Calu3 (cell line): ENCODE measurements at regions not wholly inside any gene's neighbourhood (a gene's known extent, or its start where the extent isn't known, plus 50 kb on each side); places are given as distances from the start of the nearest gene placed in this dataset.

Source experiments
- BruUV-seq: library from RNA; stranded (reverse); fragments of 400-500 nt; replicated peaks from 2 replicates; lab custom pipeline; 2021; lab: Mats Ljungman, UMichigan
- CTCF ChIA-PET: fragments of 300-600 bp; sonication (Branson Sonifier 250); formaldehyde crosslinking; loops from one replicate; lab custom pipeline; 2022; ENCODE audit warnings: antibody characterized with exemption; lab: Charles Lee
- DNase-seq: peaks from one replicate; pipeline ENCODE4 v3.0.0; 2022
- H3K27ac Mint-ChIP-seq: one replicate; pipeline ENCODE4 v1.8.0; 2022; ENCODE audit warnings: mixed read lengths; ENCODE audit not compliant: unreplicated experiment
- H3K27me3 Mint-ChIP-seq: one replicate; pipeline ENCODE4 v1.8.0; 2022; ENCODE audit warnings: mixed read lengths; ENCODE audit not compliant: unreplicated experiment
- H3K36me3 Mint-ChIP-seq: one replicate; pipeline ENCODE4 v1.8.0; 2022; ENCODE audit warnings: mild to moderate bottlenecking, moderate library complexity, mixed read lengths; ENCODE audit not compliant: insufficient read depth, unreplicated experiment
- H3K4me1 Mint-ChIP-seq: one replicate; pipeline ENCODE4 v1.8.0; 2022; ENCODE audit warnings: mild to moderate bottlenecking, low read depth, mixed read lengths; ENCODE audit not compliant: unreplicated experiment
- H3K4me3 Mint-ChIP-seq: one replicate; pipeline ENCODE4 v1.8.0; 2022; ENCODE audit warnings: mild to moderate bottlenecking, low read depth, moderate library complexity, mixed read lengths; ENCODE audit not compliant: unreplicated experiment
- H3K9me3 Mint-ChIP-seq: one replicate; pipeline ENCODE4 v1.8.0; 2022; ENCODE audit warnings: low read depth, mixed read lengths; ENCODE audit not compliant: unreplicated experiment
- intact Hi-C: fragments of 100-400 bp; cut with micrococcal nuclease; formaldehyde crosslinking; loops from one replicate; pipeline ENCODE4 v1.10.0; 2022; ENCODE audit not compliant: unreplicated experiment
- TF ChIP-seq, protein P1 (sequence below): fragments of 200-600 bp; IDR thresholded peaks from one replicate; pipeline ENCODE4 v1.8.0; 2022; ENCODE audit warnings: antibody characterized with exemption; ENCODE audit not compliant: unreplicated experiment

- TF ChIP-seq, protein P1, sequence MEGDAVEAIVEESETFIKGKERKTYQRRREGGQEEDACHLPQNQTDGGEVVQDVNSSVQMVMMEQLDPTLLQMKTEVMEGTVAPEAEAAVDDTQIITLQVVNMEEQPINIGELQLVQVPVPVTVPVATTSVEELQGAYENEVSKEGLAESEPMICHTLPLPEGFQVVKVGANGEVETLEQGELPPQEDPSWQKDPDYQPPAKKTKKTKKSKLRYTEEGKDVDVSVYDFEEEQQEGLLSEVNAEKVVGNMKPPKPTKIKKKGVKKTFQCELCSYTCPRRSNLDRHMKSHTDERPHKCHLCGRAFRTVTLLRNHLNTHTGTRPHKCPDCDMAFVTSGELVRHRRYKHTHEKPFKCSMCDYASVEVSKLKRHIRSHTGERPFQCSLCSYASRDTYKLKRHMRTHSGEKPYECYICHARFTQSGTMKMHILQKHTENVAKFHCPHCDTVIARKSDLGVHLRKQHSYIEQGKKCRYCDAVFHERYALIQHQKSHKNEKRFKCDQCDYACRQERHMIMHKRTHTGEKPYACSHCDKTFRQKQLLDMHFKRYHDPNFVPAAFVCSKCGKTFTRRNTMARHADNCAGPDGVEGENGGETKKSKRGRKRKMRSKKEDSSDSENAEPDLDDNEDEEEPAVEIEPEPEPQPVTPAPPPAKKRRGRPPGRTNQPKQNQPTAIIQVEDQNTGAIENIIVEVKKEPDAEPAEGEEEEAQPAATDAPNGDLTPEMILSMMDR: no peak
- Mint-ChIP-seq H3K4me3 (no peak overlapping the region), H3K36me3 (no peaks in the 10 kb centered on the region), H3K27me3 (no peaks in the 10 kb centered on the region), H3K9me3 (peaks cover 2% of the 10 kb centered on the region), H3K4me1 (no peaks in the 10 kb centered on the region), H3K27ac (no peak overlapping the region)
- CTCF ChIA-PET: no interaction called here
- intact Hi-C loops: no loop called here
- DNase-seq: no peak
- BruUV-seq: no TSS peak
Measured at GRCh38 chr13:81283561-81283960, 942.6 kb upstream of the SPRY2 start.

- no peaks in the 10 kb centered on the region for H3K4me1 Mint-ChIP-seq
- no peaks in the 10 kb centered on the region for H3K36me3 Mint-ChIP-seq
- no TSS peak for BruUV-seq
- peaks cover 2% of the 10 kb centered on the region for H3K9me3 Mint-ChIP-seq
- TF ChIP-seq, protein P1: no peak
- H3K4me3 Mint-ChIP-seq: no peak overlapping the region
- intact Hi-C loops: no loop called here
- DNase-seq: no peak
- H3K27ac Mint-ChIP-seq: no peak overlapping the region
- CTCF ChIA-PET: no interaction called here
- no peaks in the 10 kb centered on the region for H3K27me3 Mint-ChIP-seq
Measured at GRCh38 chr13:81283062-81283461, 942.1 kb upstream of the SPRY2 start.

GRCh38 chr13:81275666-81276258 lies 934.8 kb upstream of the SPRY2 start:
- no peaks in the 10 kb centered on the region for H3K4me1 Mint-ChIP-seq
- peaks cover 2% of the 10 kb centered on the region for H3K9me3 Mint-ChIP-seq
- no peak for DNase-seq
- TF ChIP-seq, protein P1: no peak
- CTCF ChIA-PET: no interaction called here
- H3K4me3 Mint-ChIP-seq: no peak overlapping the region
- no peak overlapping the region for H3K27ac Mint-ChIP-seq
- intact Hi-C loops: no loop called here
- BruUV-seq: no TSS peak
- H3K27me3 Mint-ChIP-seq: no peaks in the 10 kb centered on the region
- H3K36me3 Mint-ChIP-seq: no peaks in the 10 kb centered on the region

- CTCF ChIA-PET: no interaction called here
- no TSS peak for BruUV-seq
- Mint-ChIP-seq H3K36me3 (no peaks in the 10 kb centered on the region), H3K27ac (no peak overlapping the region), H3K27me3 (no peaks in the 10 kb centered on the region), H3K4me1 (no peaks in the 10 kb centered on the region), H3K9me3 (no peaks in the 10 kb centered on the region), H3K4me3 (no peak overlapping the region)
- TF ChIP-seq, protein P1: no peak
- intact Hi-C loops: no loop called here
- no peak for DNase-seq
Measured at GRCh38 chr13:81247711-81248110, 906.8 kb upstream of the SPRY2 start.
